ENCODE measurements at regions not wholly inside any gene's neighbourhood (a gene's known extent, or its start where the extent isn't known, plus 50 kb on each side); places are given as distances from the start of the nearest gene placed in this dataset.

DNA sequence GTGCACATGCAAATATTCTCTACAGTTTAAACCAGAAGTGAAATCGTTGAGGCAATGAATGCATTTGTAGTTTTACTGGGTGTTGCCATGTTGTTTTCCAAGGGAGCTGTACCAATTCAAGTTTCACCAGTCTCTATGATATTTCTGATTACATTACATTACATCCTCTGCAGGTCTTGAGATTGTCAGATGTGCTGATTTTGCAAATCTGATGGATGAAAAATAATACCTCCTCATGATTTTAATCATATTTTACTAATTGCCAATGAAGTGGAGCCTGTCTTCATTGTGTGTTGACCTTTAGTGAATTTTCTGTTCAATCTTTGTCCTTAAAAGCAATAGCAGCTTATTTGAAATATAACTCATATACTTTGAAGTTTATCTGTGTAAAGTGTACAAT lies 282.4 kb downstream of the NR2F2 start:
- intact Hi-C loops (cut with DNase I): no loop called here
- DNase-seq (no peak), ATAC-seq (no peak)
- no peaks in the 10 kb centered on the region for H3K4me1 ChIP-seq
- no peaks in the 10 kb centered on the region for H3K27me3 ChIP-seq (ENCODE audit: low read depth)
- TF ChIP-seq, protein P1, sequence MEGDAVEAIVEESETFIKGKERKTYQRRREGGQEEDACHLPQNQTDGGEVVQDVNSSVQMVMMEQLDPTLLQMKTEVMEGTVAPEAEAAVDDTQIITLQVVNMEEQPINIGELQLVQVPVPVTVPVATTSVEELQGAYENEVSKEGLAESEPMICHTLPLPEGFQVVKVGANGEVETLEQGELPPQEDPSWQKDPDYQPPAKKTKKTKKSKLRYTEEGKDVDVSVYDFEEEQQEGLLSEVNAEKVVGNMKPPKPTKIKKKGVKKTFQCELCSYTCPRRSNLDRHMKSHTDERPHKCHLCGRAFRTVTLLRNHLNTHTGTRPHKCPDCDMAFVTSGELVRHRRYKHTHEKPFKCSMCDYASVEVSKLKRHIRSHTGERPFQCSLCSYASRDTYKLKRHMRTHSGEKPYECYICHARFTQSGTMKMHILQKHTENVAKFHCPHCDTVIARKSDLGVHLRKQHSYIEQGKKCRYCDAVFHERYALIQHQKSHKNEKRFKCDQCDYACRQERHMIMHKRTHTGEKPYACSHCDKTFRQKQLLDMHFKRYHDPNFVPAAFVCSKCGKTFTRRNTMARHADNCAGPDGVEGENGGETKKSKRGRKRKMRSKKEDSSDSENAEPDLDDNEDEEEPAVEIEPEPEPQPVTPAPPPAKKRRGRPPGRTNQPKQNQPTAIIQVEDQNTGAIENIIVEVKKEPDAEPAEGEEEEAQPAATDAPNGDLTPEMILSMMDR (IDR thresholded peaks at IDR 0.05): no peak
- H3K27ac ChIP-seq: no peak overlapping the region
- no peaks in the 10 kb centered on the region for H3K9me3 ChIP-seq
- H3K36me3 ChIP-seq: no peaks in the 10 kb centered on the region
- no peak overlapping the region for H3K4me3 ChIP-seq

DNA sequence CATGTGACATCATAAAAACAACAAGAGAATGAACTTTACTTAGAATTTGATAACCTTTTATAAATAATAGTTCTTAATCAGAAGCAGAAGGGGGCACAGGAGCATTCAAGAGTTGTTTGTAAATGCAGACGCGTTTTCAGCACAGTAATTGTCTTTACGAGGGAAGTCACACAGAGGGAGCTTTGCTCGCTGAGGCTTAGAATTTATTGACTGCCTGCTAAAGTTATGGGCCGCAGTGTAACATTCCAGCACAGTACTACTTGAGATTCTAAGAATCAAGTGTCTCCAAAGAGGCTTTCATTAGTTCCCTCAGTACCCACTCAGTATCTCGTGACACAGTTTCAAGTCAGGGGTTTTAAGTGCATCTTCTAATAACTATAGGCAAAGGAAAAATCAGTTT lies 288.7 kb downstream of the NR2F2 start:
- Histone ChIP-seq H3K4me1 (no peaks in the 10 kb centered on the region), H3K9me3 (no peaks in the 10 kb centered on the region), H3K27me3 (ENCODE audit: low read depth) (no peaks in the 10 kb centered on the region), H3K4me3 (no peak overlapping the region), H3K27ac (no peak overlapping the region), H3K36me3 (no peaks in the 10 kb centered on the region)
- no peak for DNase-seq
- no peak for ATAC-seq
- intact Hi-C loops (cut with DNase I): no loop called here
- TF ChIP-seq, protein P1 (IDR thresholded peaks at IDR 0.05): no peak

DNA sequence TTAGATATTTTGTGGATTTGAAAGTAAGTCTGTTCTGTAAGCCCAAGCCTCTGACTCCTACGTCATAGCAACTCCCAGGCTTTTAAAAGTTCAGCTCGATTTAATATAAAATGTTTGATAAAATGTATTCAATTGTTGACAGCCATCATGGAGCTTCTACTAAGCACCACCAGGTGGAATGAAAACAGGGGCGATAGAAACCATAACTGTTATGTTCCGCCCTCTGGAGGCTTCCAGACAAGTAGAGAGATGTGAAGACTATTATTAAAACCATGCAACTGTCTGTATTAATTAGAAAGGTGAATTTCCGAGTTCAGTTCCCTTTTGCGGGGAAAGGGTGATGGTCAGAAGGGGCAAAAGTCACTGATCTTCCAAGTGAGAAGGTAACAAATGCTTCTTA lies 292.2 kb downstream of the NR2F2 start:
- DNase-seq (no peak), ATAC-seq (no peak)
- intact Hi-C loops (cut with DNase I): no loop called here
- H3K27me3 ChIP-seq (ENCODE audit: low read depth): no peaks in the 10 kb centered on the region
- TF ChIP-seq, protein P1 (IDR thresholded peaks at IDR 0.05): no peak
- no peaks in the 10 kb centered on the region for H3K9me3 ChIP-seq
- H3K4me3 ChIP-seq: no peak overlapping the region
- H3K4me1 ChIP-seq: no peaks in the 10 kb centered on the region
- H3K36me3 ChIP-seq: no peaks in the 10 kb centered on the region
- H3K27ac ChIP-seq: no peak overlapping the region

DNA sequence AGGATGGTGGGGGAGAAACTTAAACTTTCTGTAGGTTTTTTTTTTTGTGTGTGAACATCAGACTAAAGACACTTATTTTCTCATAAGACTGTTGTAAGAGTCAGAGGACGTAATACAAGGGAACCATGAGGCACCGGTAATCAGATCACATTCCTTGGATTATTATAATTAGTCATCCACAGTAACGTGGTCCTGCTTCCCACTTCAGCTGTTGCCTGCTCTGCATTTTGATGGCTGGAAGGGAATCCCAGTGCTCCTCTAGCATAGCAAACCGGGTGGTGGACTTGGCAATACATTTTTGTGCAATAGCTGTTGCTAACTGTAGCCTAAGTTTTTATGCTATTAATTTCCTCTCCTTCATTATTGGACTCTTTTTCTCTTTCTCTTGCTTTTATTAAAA lies 294.8 kb downstream of the NR2F2 start:
- no peaks in the 10 kb centered on the region for H3K4me1 ChIP-seq
- DNase-seq (no peak), ATAC-seq (no peak)
- no peaks in the 10 kb centered on the region for H3K36me3 ChIP-seq
- no peak overlapping the region for H3K27ac ChIP-seq
- no peaks in the 10 kb centered on the region for H3K27me3 ChIP-seq (ENCODE audit: low read depth)
- no peak overlapping the region for H3K4me3 ChIP-seq
- intact Hi-C loops (cut with DNase I): no loop called here
- H3K9me3 ChIP-seq: no peaks in the 10 kb centered on the region
- TF ChIP-seq, protein P1 (IDR thresholded peaks at IDR 0.05): no peak

DNA sequence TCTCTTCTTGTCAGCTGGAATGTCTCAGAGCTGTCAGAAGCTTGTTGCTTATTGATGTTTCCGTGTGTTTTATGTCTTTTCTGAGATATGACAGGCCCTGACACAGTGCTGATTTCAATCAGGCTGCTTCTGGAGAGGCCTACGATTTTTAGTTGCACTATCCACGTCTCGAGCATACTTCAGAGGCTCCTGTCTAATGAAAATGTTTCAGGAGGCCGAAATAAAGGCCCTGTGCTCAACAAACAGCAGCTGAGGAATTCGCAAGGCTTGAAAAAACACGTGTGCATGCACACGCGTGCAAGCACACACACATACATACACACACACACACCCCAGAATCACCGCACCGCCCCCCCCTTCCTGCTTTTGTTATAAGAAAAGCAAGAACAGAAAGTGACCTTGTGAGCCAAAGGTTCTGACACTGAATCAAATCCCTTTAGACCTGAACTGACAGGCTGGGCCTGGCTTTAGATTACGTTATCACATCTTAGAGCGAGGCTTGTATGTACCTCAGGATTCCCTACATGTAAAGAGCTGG lies 296.6 kb downstream of the NR2F2 start:
- H3K27ac ChIP-seq: no peak overlapping the region
- ATAC-seq (no peak), DNase-seq (peak; percentile 44)
- no peak overlapping the region for H3K4me3 ChIP-seq
- H3K36me3 ChIP-seq: no peaks in the 10 kb centered on the region
- H3K27me3 ChIP-seq (ENCODE audit: low read depth): no peaks in the 10 kb centered on the region
- TF ChIP-seq, protein P1 (IDR thresholded peaks at IDR 0.05): no peak
- no peaks in the 10 kb centered on the region for H3K9me3 ChIP-seq
- intact Hi-C loops (cut with DNase I): no loop called here
- H3K4me1 ChIP-seq: no peaks in the 10 kb centered on the region

DNA sequence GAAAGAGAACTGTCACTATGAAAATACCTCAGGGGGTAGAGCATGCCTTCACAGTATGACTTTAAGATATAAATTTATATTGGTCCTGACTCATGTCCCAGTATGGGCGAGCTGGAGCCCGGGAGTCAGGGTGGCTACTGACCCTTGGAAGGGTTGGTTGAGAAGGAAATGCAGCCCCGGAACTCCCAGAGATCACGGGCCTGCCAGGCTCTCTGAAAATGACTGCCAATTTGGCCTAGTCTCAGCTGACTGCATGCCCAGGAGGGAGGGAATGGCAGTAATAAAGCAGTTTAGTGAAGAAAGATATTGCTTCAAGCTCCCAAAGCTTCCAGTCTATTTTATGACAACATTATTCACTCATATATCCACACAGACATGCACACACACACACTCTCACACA lies 299.0 kb downstream of the NR2F2 start:
- Histone ChIP-seq H3K4me3 (no peak overlapping the region), H3K9me3 (no peaks in the 10 kb centered on the region), H3K27ac (no peak overlapping the region), H3K36me3 (no peaks in the 10 kb centered on the region), H3K27me3 (ENCODE audit: low read depth) (no peaks in the 10 kb centered on the region), H3K4me1 (no peaks in the 10 kb centered on the region)
- ATAC-seq (no peak), DNase-seq (no peak)
- intact Hi-C loops (cut with DNase I): no loop called here
- TF ChIP-seq, protein P1 (IDR thresholded peaks at IDR 0.05): no peak
